Parathyroid adenoma (tissue), 2 donors: ENCODE measurements at regions not wholly inside any gene's neighbourhood (a gene's known extent, or its start where the extent isn't known, plus 50 kb on each side); places are given as distances from the start of the nearest gene placed in this dataset.

ENCODE experiments used
- H2AFZ ChIP-seq: fragments of 300-600 bp; sonication (generic); one replicate; pipeline ENCODE4 v1.7.0; 2017; ENCODE audit warnings: antibody characterized with exemption, mild to moderate bottlenecking
- H3K27ac ChIP-seq: fragments of 300-600 bp; sonication (generic); one replicate; pipeline ENCODE4 v1.7.0; 2017
- H3K27me3 ChIP-seq: fragments of 300-600 bp; sonication (generic); one replicate; pipeline ENCODE4 v1.7.0; 2017; ENCODE audit warnings: low read length; ENCODE audit not compliant: control insufficient read depth, insufficient read depth
- H3K36me3 ChIP-seq: fragments of 300-600 bp; sonication (generic); one replicate; pipeline ENCODE4 v1.7.0; 2017; ENCODE audit warnings: low read length; ENCODE audit not compliant: control insufficient read depth, insufficient read depth
- H3K4me1 ChIP-seq: fragments of 300-600 bp; sonication (generic); one replicate; pipeline ENCODE4 v1.7.0; 2017; ENCODE audit warnings: control low read depth
- H3K4me2 ChIP-seq: fragments of 300-600 bp; sonication (generic); one replicate; pipeline ENCODE4 v1.7.0; 2017; ENCODE audit warnings: low read length
- H3K4me3 ChIP-seq: fragments of 300-600 bp; sonication (generic); one replicate; pipeline ENCODE4 v1.7.0; 2017; ENCODE audit warnings: low read depth, low read length
- H3K79me2 ChIP-seq: fragments of 300-600 bp; sonication (generic); one replicate; pipeline ENCODE4 v1.7.0; 2017; ENCODE audit warnings: control low read depth
- H3K9ac ChIP-seq: fragments of 300-600 bp; sonication (generic); one replicate; pipeline ENCODE4 v1.7.0; 2017; ENCODE audit warnings: mild to moderate bottlenecking
- H3K9me3 ChIP-seq: fragments of 300-600 bp; sonication (generic); one replicate; pipeline ENCODE4 v1.7.0; 2017; ENCODE audit warnings: low read length; ENCODE audit not compliant: control insufficient read depth
- TF ChIP-seq, protein P1 (sequence below): fragments of 300-600 bp; sonication (generic); IDR thresholded peaks from one replicate; pipeline ENCODE4 v1.7.0; 2017; ENCODE audit warnings: antibody characterized with exemption, mild to moderate bottlenecking
- donor health status: primary hyperparathyroidism.

DNA sequence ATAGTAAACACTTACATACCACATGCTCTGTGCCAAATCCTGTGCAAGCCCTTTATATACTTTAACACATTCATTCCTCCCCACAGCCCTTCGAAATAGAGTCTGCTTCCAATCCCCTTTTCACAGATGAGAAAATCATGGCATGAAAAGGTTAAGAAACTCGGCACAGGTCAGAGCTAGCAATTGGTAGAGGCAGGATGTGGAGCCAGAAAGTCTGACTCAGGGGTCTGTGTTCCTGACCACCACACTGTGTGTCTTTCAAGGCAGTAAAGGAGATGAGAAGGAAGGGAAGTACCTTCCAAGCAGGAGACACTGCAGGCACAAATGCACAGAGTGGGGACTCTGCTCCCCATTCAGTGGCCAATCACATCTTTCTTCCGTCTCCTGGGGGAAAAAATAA lies 61.1 kb downstream of the SCN11A start:
- no peaks in the 10 kb centered on the region for H3K4me1 ChIP-seq
- no peak overlapping the region for H3K27ac ChIP-seq
- TF ChIP-seq, protein P1, sequence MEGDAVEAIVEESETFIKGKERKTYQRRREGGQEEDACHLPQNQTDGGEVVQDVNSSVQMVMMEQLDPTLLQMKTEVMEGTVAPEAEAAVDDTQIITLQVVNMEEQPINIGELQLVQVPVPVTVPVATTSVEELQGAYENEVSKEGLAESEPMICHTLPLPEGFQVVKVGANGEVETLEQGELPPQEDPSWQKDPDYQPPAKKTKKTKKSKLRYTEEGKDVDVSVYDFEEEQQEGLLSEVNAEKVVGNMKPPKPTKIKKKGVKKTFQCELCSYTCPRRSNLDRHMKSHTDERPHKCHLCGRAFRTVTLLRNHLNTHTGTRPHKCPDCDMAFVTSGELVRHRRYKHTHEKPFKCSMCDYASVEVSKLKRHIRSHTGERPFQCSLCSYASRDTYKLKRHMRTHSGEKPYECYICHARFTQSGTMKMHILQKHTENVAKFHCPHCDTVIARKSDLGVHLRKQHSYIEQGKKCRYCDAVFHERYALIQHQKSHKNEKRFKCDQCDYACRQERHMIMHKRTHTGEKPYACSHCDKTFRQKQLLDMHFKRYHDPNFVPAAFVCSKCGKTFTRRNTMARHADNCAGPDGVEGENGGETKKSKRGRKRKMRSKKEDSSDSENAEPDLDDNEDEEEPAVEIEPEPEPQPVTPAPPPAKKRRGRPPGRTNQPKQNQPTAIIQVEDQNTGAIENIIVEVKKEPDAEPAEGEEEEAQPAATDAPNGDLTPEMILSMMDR: no peak
- no peak overlapping the region for H2AFZ ChIP-seq
- no peaks in the 10 kb centered on the region for H3K36me3 ChIP-seq
- no peak overlapping the region for H3K4me2 ChIP-seq
- H3K9me3 ChIP-seq: no peaks in the 10 kb centered on the region
- H3K27me3 ChIP-seq: no peaks in the 10 kb centered on the region
- no peak overlapping the region for H3K4me3 ChIP-seq
- H3K79me2 ChIP-seq: no peaks in the 10 kb centered on the region
- H3K9ac ChIP-seq: no peak overlapping the region

DNA sequence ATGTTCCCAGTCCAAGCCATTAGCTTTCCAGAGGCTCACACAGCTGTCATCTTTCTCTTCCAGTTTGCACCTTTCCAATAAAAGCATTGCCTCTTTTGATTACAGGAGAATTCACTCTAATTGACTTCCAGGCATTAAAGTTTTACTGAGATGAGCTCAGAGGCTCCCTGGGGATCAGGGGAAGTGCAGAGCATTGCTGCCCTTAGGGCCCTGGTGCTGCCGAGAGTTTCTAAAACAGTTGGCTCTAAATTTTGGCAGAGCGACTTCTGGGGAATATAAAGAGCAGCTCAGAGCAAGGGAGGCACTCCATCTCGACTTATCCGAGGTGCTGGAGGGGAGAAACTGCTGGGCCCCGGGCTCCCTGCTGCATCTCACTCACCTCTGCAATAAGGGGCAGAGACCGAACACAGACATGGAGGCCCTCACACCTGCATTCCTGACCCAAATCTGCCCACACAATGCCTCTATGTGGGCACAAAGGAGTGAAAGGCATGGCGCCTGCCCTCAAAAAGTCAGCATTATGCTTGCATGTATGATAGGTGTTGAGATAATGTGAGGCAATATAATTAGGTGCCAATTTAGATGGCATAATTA lies 61.7 kb downstream of the SCN11A start:
- Histone ChIP-seq H3K9ac (no peak overlapping the region), H3K27ac (no peak overlapping the region), H3K79me2 (no peaks in the 10 kb centered on the region), H3K27me3 (no peaks in the 10 kb centered on the region), H3K4me3 (no peak overlapping the region), H3K9me3 (no peaks in the 10 kb centered on the region), H3K4me1 (no peaks in the 10 kb centered on the region), H3K4me2 (no peak overlapping the region), H3K36me3 (no peaks in the 10 kb centered on the region), H2AFZ (no peak overlapping the region)
- TF ChIP-seq, protein P1: no peak

DNA sequence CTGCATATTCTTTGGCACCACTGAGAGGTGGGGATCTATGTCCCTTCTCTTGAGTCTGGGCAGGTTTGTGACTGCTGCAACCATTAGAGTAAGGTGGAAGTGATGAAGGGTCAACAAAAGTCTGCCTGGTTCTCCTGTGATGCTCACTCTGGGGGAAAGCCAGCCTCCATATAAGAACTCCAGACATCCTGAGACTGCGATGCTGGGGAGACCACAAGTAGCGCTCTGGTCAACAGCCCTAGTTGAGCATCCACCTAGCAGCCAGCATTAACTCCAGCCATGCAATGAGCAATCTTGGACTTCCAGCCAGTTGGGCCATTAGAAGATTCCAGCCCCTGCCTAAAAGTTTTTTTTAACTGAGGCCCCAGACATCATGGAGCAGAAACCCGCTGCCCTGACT lies 62.8 kb downstream of the SCN11A start:
- Histone ChIP-seq H3K36me3 (no peaks in the 10 kb centered on the region), H2AFZ (no peak overlapping the region), H3K79me2 (no peaks in the 10 kb centered on the region), H3K27me3 (no peaks in the 10 kb centered on the region), H3K4me2 (no peak overlapping the region), H3K9ac (no peak overlapping the region), H3K4me1 (no peaks in the 10 kb centered on the region), H3K27ac (no peak overlapping the region), H3K4me3 (no peak overlapping the region), H3K9me3 (no peaks in the 10 kb centered on the region)
- TF ChIP-seq, protein P1: no peak

DNA sequence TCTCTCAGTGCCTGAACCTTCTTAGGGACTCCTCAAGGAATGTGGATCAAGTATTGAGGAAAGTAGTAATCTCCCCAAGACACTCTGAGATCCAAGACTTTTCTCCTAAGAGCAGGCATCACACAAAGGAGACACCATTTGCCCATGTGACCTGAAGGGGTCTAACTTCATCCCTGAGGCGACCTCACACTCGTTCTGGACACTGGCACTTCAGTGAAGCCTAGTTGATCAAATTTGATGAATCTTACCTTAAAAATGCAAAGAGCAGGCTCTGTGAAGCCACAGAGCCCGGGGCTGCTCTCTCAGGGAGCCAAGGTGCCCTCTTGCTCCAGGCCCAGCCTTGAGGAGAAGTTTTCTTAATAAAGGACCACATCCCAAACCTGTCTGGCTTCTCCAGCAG lies 64.3 kb downstream of the SCN11A start:
- no peaks in the 10 kb centered on the region for H3K79me2 ChIP-seq
- no peak overlapping the region for H3K4me2 ChIP-seq
- H3K9ac ChIP-seq: no peak overlapping the region
- H3K9me3 ChIP-seq: no peaks in the 10 kb centered on the region
- no peak overlapping the region for H3K4me3 ChIP-seq
- no peak overlapping the region for H2AFZ ChIP-seq
- H3K27me3 ChIP-seq: no peaks in the 10 kb centered on the region
- no peaks in the 10 kb centered on the region for H3K4me1 ChIP-seq
- no peak overlapping the region for H3K27ac ChIP-seq
- no peaks in the 10 kb centered on the region for H3K36me3 ChIP-seq
- TF ChIP-seq, protein P1: no peak

DNA sequence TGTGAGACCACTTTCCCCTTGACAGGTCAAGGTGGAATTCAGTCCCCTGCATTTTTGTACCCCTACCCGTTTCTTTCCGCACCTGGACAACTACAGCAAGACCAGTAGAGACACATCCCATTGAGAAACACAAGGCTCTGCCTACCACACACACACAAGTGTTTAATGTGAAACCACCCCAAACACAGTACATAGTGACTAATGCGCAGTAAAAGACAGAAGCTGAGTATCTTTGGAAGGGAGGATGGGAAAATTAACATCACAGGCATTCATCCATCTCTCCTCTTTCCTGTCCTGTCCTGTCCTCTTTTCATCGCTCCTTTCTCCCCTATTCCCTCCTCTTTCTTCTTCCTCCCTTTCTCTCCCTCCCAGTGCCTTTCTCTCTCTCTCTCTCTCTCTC lies 64.8 kb downstream of the SCN11A start:
- H3K4me2 ChIP-seq: no peak overlapping the region
- no peaks in the 10 kb centered on the region for H3K9me3 ChIP-seq
- H3K36me3 ChIP-seq: no peaks in the 10 kb centered on the region
- TF ChIP-seq, protein P1: no peak
- no peaks in the 10 kb centered on the region for H3K4me1 ChIP-seq
- H3K79me2 ChIP-seq: no peaks in the 10 kb centered on the region
- no peak overlapping the region for H3K4me3 ChIP-seq
- no peak overlapping the region for H2AFZ ChIP-seq
- H3K9ac ChIP-seq: no peak overlapping the region
- no peaks in the 10 kb centered on the region for H3K27me3 ChIP-seq
- H3K27ac ChIP-seq: no peak overlapping the region
